K562 (cell line): ENCODE measurements at regions not wholly inside any gene's neighbourhood (a gene's known extent, or its start where the extent isn't known, plus 50 kb on each side); places are given as distances from the start of the nearest gene placed in this dataset.

Experiments used
- ATAC-seq: fragments of 200-7000 bp; cut with Tn5 transposase; 3 replicates; pipeline ENCODE4 v1.9.1; 2020; ENCODE audit warnings: moderate library complexity
- BruUV-seq: library from RNA; stranded (reverse); fragments of 400-500 nt; replicated peaks from 2 replicates; lab custom pipeline; 2021; lab: Mats Ljungman, UMichigan
- CTCF ChIA-PET: fragments of 300-600 bp; formaldehyde crosslinking; extraction: SDS; loops from one replicate; lab custom pipeline; 2021; ENCODE audit warnings: low intra/inter-chr PET ratio; lab: Yijun Ruan, JAX
- POLR2A ChIA-PET: fragments of 300-600, 350-650 bp; sonication (Branson Sonifier 250); formaldehyde crosslinking; extraction: SDS; loops from one replicate; lab custom pipeline; 2021; ENCODE audit warnings: antibody characterized with exemption, inconsistent platforms; lab: Yijun Ruan, JAX
- DNase-seq, 4 experiments: peaks; one replicate each; pipeline versions ENCODE4 v3.0.0 to v3.0.0-alpha.2; 2011 to 2018; ENCODE audit warnings: low spot score in 3 of 4, mixed read lengths in 3 of 4; ENCODE audit errors: extremely low read depth in 1 of 4
- FAIRE-seq: peaks from 2 replicates; lab custom pipeline; 2011; peaks lifted over from hg19 to GRCh38; lab: Jason Lieb, UNC
- H2AFZ ChIP-seq: 2 replicates; pipeline ENCODE4 v1.6.0; 2011; ENCODE audit warnings: low read depth, low read length, control low read depth, inconsistent platforms
- H3K27ac ChIP-seq: fragments of 200-600 bp; 3 replicates; pipeline ENCODE4 v1.8.0; 2011; ENCODE audit warnings: low read depth, mild to moderate bottlenecking, control low read depth, inconsistent platforms, low read length, moderate library complexity, mixed read lengths; ENCODE audit errors: extremely low read depth
- H3K27me3 ChIP-seq, 2 experiments: fragments of 300-600 bp in 1 of 2; 2 replicates in 1 of 2; 3 replicates in 1 of 2; pipeline versions ENCODE4 v1.6.0 to v1.8.0; 2011; ENCODE audit warnings: inconsistent platforms in 2 of 2, low read length in 2 of 2, mild to moderate bottlenecking in 1 of 2, mixed read lengths in 1 of 2, moderate library complexity in 1 of 2; ENCODE audit not compliant: control insufficient read depth in 2 of 2, insufficient read depth in 2 of 2
- H3K36me3 ChIP-seq: fragments of 300-600 bp; 3 replicates; pipeline ENCODE4 v1.8.0; 2011; ENCODE audit warnings: mild to moderate bottlenecking, low read length, inconsistent platforms; ENCODE audit not compliant: control insufficient read depth, insufficient read depth
- H3K4me1 ChIP-seq, 2 experiments: fragments of 200-600 bp in 1 of 2; replicated peaks in 1 of 2; 2 replicates in 1 of 2; 3 replicates in 1 of 2; pipeline versions ENCODE4 v1.5.1 to v1.8.0; 2011; ENCODE audit warnings: inconsistent platforms in 2 of 2, low read length in 2 of 2, mild to moderate bottlenecking in 1 of 2, mixed read lengths in 1 of 2, moderate library complexity in 1 of 2; ENCODE audit not compliant: control insufficient read depth in 2 of 2, insufficient read depth in 2 of 2
- H3K4me2 ChIP-seq: 2 replicates; pipeline ENCODE4 v1.6.1; 2011; ENCODE audit warnings: low read length, control low read depth, inconsistent platforms, mixed read lengths; ENCODE audit not compliant: insufficient read depth
- H3K4me3 ChIP-seq: fragments of 200-600 bp; sonication (generic), shearing (Covaris generic); 2 replicates; pipeline ENCODE4 v1.5.1; 2016; ENCODE audit warnings: control low read depth, inconsistent platforms
- H3K79me2 ChIP-seq: fragments of 200-600 bp; 3 replicates; pipeline ENCODE4 v1.8.0; 2011; ENCODE audit warnings: low read length, inconsistent platforms; ENCODE audit not compliant: control insufficient read depth, insufficient read depth
- H3K9ac ChIP-seq, 2 experiments: 2 replicates each; pipeline versions ENCODE4 v1.6.0 to v1.6.1; 2011; ENCODE audit warnings: low read depth in 2 of 2, low read length in 2 of 2, control low read depth in 1 of 2, inconsistent platforms in 1 of 2, mild to moderate bottlenecking in 1 of 2, mixed read lengths in 1 of 2; ENCODE audit not compliant: insufficient read depth in 1 of 2
- H3K9me1 ChIP-seq: one replicate; pipeline ENCODE4 v1.6.0; 2011; ENCODE audit warnings: inconsistent platforms, mild to moderate bottlenecking, low read length, moderate library complexity; ENCODE audit not compliant: control insufficient read depth, insufficient read depth
- H3K9me3 ChIP-seq: replicated peaks from 2 replicates; pipeline ENCODE4 v1.5.1; 2011; ENCODE audit warnings: low read depth, low read length, inconsistent platforms; ENCODE audit not compliant: control insufficient read depth, insufficient read depth
- H4K20me1 ChIP-seq: replicated peaks from 2 replicates; pipeline ENCODE4 v1.6.1; 2011; ENCODE audit warnings: low read length, inconsistent platforms, mixed read lengths; ENCODE audit not compliant: control insufficient read depth, insufficient read depth
- ERF ChIP-seq: fragments of 450-650 bp; formaldehyde crosslinking; IDR thresholded peaks from 2 replicates; pipeline ENCODE4 v1.4.0; 2020; ENCODE audit warnings: mild to moderate bottlenecking, mixed read lengths
- NCOA2 ChIP-seq, 2 experiments: fragments of 450-650 bp; IDR thresholded peaks; 2 replicates each; pipeline ENCODE4 v1.6.1; 2018; ENCODE audit warnings: mild to moderate bottlenecking in 2 of 2, moderate library complexity in 1 of 2; ENCODE audit not compliant: partially characterized antibody in 2 of 2
- NR2C1 ChIP-seq, 2 experiments: fragments of 450-650 bp; IDR thresholded peaks; 2 replicates each; pipeline ENCODE4 v1.6.1; 2017; ENCODE audit warnings: mild to moderate bottlenecking in 2 of 2, antibody characterized with exemption in 1 of 2, inconsistent platforms in 1 of 2, missing compliant biosample characterization in 1 of 2, missing genetic modification characterization in 1 of 2
- PPARD ChIP-seq: fragments of 250-450 bp; sonication (Bioruptor Pico); IDR thresholded peaks from 2 replicates; pipeline ENCODE4 v1.8.0; 2022; ENCODE audit warnings: inconsistent platforms, mild to moderate bottlenecking, moderate library complexity
- SOX6 ChIP-seq: fragments of 450-650 bp; IDR thresholded peaks from 2 replicates; pipeline ENCODE4 v1.6.1; 2014; ENCODE audit warnings: mild to moderate bottlenecking
- YY1 ChIP-seq, 3 experiments: IDR thresholded peaks; 2 replicates each; pipeline ENCODE4 v1.6.1; 2011; ENCODE audit warnings: low read length in 2 of 3, mild to moderate bottlenecking in 2 of 3, moderate library complexity in 2 of 3, borderline replicate concordance in 1 of 3, control low read depth in 1 of 3, low read depth in 1 of 3; ENCODE audit not compliant: insufficient read depth in 3 of 3, insufficient replicate concordance in 2 of 3, control insufficient read depth in 1 of 3, insufficient read length in 1 of 3; ENCODE audit errors: extremely low read depth in 1 of 3
- ZNF253 ChIP-seq: fragments of 250-450 bp; sonication (Bioruptor Pico); conservative IDR thresholded peaks from 2 replicates; pipeline ENCODE4 v1.6.1; 2021; ENCODE audit warnings: mild to moderate bottlenecking
- ZNF561 ChIP-seq: fragments of 450-650 bp; formaldehyde crosslinking; conservative IDR thresholded peaks from 2 replicates; pipeline ENCODE4 v1.4.0; 2020; ENCODE audit warnings: mild to moderate bottlenecking, moderate library complexity
- WGBS: fragments of 100-300 bp; shearing (Covaris generic); methylation state at CpG from one replicate; pipeline ENCODE4 v1.1.6; 2016; ENCODE audit warnings: low coverage, mixed read lengths; ENCODE audit not compliant: insufficient coverage; ENCODE audit errors: missing lambda C conversion rate; 5-methylcytosine and 5-hydroxymethylcytosine counted together
- in situ Hi-C: fragments of 300-500 bp; cut with MboI; formaldehyde crosslinking; loops from 4 replicates; pipeline ENCODE4 v1.15.0; 2018; ENCODE audit warnings: inconsistent platforms, mixed read lengths
- intact Hi-C: fragments of 100-400 bp; cut with micrococcal nuclease; formaldehyde crosslinking; loops from 2 replicates; pipeline ENCODE4 v1.14.2; 2022
- TF ChIP-seq, protein P1 (sequence below): IDR thresholded peaks from 3 replicates; pipeline ENCODE4 v1.6.1; 2011; ENCODE audit warnings: borderline replicate concordance, mild to moderate bottlenecking; ENCODE audit not compliant: insufficient read length, insufficient read depth

DNA sequence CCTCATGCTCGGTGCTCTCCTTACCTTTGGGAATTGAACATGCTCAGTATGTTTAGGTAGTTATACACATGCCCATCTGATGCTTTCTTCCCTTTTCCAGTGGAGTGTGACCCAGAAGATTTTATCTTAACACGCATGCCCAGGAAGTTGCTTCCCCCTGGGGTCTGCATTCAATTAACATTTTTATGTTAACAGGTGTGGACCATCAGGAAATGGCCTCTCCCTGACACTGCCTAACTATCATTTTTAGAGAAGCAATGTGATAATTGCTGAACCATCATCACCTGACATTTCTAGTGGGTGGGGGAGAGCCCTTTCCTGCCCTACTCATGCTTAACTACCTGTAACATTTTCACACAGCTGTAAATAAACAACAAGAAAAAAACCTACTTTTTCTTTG is 55.1 kb upstream of the TGFBR2 start:
- no peaks in the 10 kb centered on the region for H4K20me1 ChIP-seq
- no peaks in the 10 kb centered on the region for H3K9me3 ChIP-seq
- ChIA-PET POLR2A (no interaction called here), CTCF (no interaction called here)
- no peaks in the 10 kb centered on the region for H3K27me3 ChIP-seq
- no peaks in the 10 kb centered on the region for H3K9me1 ChIP-seq
- no peak for TF ChIP-seq SOX6
- TF ChIP-seq PPARD: no peak
- TF ChIP-seq ERF (CRISPR knock-in tag): no peak
- TF ChIP-seq ZNF561 (CRISPR knock-in tag): no peak
- no peak for TF ChIP-seq YY1 (IDR thresholded peaks at IDR 0.05; ENCODE audit: borderline replicate concordance in 1 of 3, control insufficient read depth in 1 of 3, extremely low read depth in 1 of 3, insufficient read depth in 3 of 3, insufficient read length in 1 of 3, insufficient replicate concordance in 2 of 3, low read depth in 1 of 3, low read length in 2 of 3)
- TF ChIP-seq, protein P1, sequence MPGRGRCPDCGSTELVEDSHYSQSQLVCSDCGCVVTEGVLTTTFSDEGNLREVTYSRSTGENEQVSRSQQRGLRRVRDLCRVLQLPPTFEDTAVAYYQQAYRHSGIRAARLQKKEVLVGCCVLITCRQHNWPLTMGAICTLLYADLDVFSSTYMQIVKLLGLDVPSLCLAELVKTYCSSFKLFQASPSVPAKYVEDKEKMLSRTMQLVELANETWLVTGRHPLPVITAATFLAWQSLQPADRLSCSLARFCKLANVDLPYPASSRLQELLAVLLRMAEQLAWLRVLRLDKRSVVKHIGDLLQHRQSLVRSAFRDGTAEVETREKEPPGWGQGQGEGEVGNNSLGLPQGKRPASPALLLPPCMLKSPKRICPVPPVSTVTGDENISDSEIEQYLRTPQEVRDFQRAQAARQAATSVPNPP: no peak
- no peak for TF ChIP-seq NCOA2 (IDR thresholded peaks at IDR 0.05; ENCODE audit: partially characterized antibody in 2 of 2)
- no peak for TF ChIP-seq NR2C1 (IDR thresholded peaks at IDR 0.05)
- TF ChIP-seq NR2C1 (tag; IDR thresholded peaks at IDR 0.05): no peak
- TF ChIP-seq ZNF253: no peak
- no peak overlapping the region for H3K9ac ChIP-seq
- intact Hi-C loops: no loop called here
- in situ Hi-C loops: no loop called here
- no peak overlapping the region for H3K4me3 ChIP-seq
- no peaks in the 10 kb centered on the region for H3K36me3 ChIP-seq
- H3K27ac ChIP-seq: no peak overlapping the region
- H3K4me1 ChIP-seq: no peaks in the 10 kb centered on the region
- no TSS peak for BruUV-seq
- no peak for DNase-seq
- no peak for FAIRE-seq
- H3K4me2 ChIP-seq: no peak overlapping the region
- no peak overlapping the region for H2AFZ ChIP-seq
- H3K79me2 ChIP-seq: no peaks in the 10 kb centered on the region
- ATAC-seq: no peak
- WGBS: 0% methylated on average over 2 of the region's 2 CpGs
